Endothelial cell of umbilical vein (primary cell): ENCODE measurements at regions not wholly inside any gene's neighbourhood (a gene's known extent, or its start where the extent isn't known, plus 50 kb on each side); places are given as distances from the start of the nearest gene placed in this dataset.

ENCODE experiments used
- BruUV-seq: library from RNA; stranded (reverse); fragments of 400-500 nt; replicated peaks from 2 replicates; lab custom pipeline; 2021; lab: Mats Ljungman, UMichigan
- CTCF ChIA-PET: fragments of 300-600, 350-600 bp; sonication (Branson Sonifier 250); formaldehyde crosslinking; loops from one replicate; lab custom pipeline; 2021; ENCODE audit warnings: antibody characterized with exemption, inconsistent platforms; lab: Charles Lee
- POLR2A ChIA-PET: fragments of 300-600, 350-600 bp; sonication (Branson Sonifier 250); formaldehyde crosslinking; loops from one replicate; lab custom pipeline; 2021; ENCODE audit warnings: antibody characterized with exemption, inconsistent platforms; lab: Charles Lee
- DNase-seq: peaks from one replicate; pipeline ENCODE4 v3.0.0-alpha.2; 2011; ENCODE audit warnings: low read depth, low spot score
- FAIRE-seq: peaks from 2 replicates; lab custom pipeline; 2011; peaks lifted over from hg19 to GRCh38; lab: Jason Lieb, UNC
- H2AFZ ChIP-seq: 2 replicates; pipeline ENCODE4 v1.6.0; 2012; ENCODE audit warnings: low read depth, low read length, control low read depth, inconsistent platforms
- H3K27ac ChIP-seq: 2 replicates; pipeline ENCODE4 v1.5.1; 2011; ENCODE audit warnings: low read depth, mild to moderate bottlenecking, control low read depth, low read length, moderate library complexity; ENCODE audit not compliant: insufficient read depth
- H3K27me3 ChIP-seq, 2 experiments: 2 replicates each; pipeline versions ENCODE4 v1.6.0 to v1.6.1; 2011; ENCODE audit warnings: low read length in 2 of 2, mixed read lengths in 1 of 2; ENCODE audit not compliant: control insufficient read depth in 2 of 2, insufficient read depth in 2 of 2
- H3K36me3 ChIP-seq, 2 experiments: 2 replicates in 1 of 2; 3 replicates in 1 of 2; pipeline ENCODE4 v1.5.1; 2011; ENCODE audit warnings: low read length in 2 of 2, mild to moderate bottlenecking in 1 of 2, moderate library complexity in 1 of 2; ENCODE audit not compliant: control insufficient read depth in 2 of 2, insufficient read depth in 2 of 2; ENCODE audit errors: extremely low read depth in 1 of 2
- H3K4me1 ChIP-seq: 3 replicates; pipeline ENCODE4 v1.5.1; 2011; ENCODE audit warnings: mild to moderate bottlenecking, low read length; ENCODE audit not compliant: control insufficient read depth, insufficient read depth; ENCODE audit errors: extremely low read depth
- H3K4me2 ChIP-seq: 2 replicates; pipeline ENCODE4 v1.6.1; 2011; ENCODE audit warnings: low read length, control low read depth, mixed read lengths; ENCODE audit not compliant: insufficient read depth
- H3K4me3 ChIP-seq, 3 experiments: fragments of 200-600 bp in 1 of 3; sonication (generic), shearing (Covaris generic) in 1 of 3; replicated peaks in 1 of 3; 2 replicates each; pipeline ENCODE4 v1.5.1; 2011 to 2016; ENCODE audit warnings: control low read depth in 3 of 3, low read length in 3 of 3, mild to moderate bottlenecking in 2 of 3, inconsistent platforms in 1 of 3, low read depth in 1 of 3, moderate library complexity in 1 of 3; ENCODE audit not compliant: insufficient read depth in 1 of 3
- H3K79me2 ChIP-seq: 2 replicates; pipeline ENCODE4 v1.6.0; 2012; ENCODE audit warnings: low read length, inconsistent platforms; ENCODE audit not compliant: control insufficient read depth, insufficient read depth
- H3K9ac ChIP-seq: replicated peaks from 2 replicates; pipeline ENCODE3; 2011; ENCODE audit warnings: low read length, control low read depth; ENCODE audit not compliant: insufficient read depth; ENCODE audit errors: extremely low read depth
- H3K9me1 ChIP-seq: replicated peaks from 3 replicates; pipeline ENCODE4 v1.6.0; 2011; ENCODE audit warnings: mild to moderate bottlenecking, low read length; ENCODE audit not compliant: control insufficient read depth, insufficient read depth; ENCODE audit errors: extremely low read depth
- H3K9me3 ChIP-seq: replicated peaks from 2 replicates; pipeline ENCODE4 v1.5.1; 2012; ENCODE audit warnings: low read length, inconsistent platforms; ENCODE audit not compliant: control insufficient read depth, insufficient read depth
- H4K20me1 ChIP-seq: replicated peaks from 2 replicates; pipeline ENCODE3; 2011; ENCODE audit warnings: mild to moderate bottlenecking, low read length; ENCODE audit not compliant: control insufficient read depth, insufficient read depth; ENCODE audit errors: extremely low read depth
- CTCF ChIP-seq, 2 donors: IDR thresholded peaks; 1 replicate in 1 of 2; 2 replicates in 1 of 2; pipeline ENCODE4 v1.5.1; 2011; ENCODE audit warnings: low read length in 2 of 2, mild to moderate bottlenecking in 2 of 2, moderate library complexity in 2 of 2, control low read depth in 1 of 2, inconsistent platforms in 1 of 2, low read depth in 1 of 2; ENCODE audit not compliant: insufficient read depth in 1 of 2; ENCODE audit errors: extremely low read depth in 1 of 2
- EZH2 ChIP-seq: IDR thresholded peaks from 2 replicates; pipeline ENCODE4 v1.6.1; 2012; ENCODE audit warnings: borderline replicate concordance, low read depth, mild to moderate bottlenecking, moderate library complexity, low read length, inconsistent platforms; ENCODE audit not compliant: severe bottlenecking
- FOS ChIP-seq: IDR thresholded peaks from 2 replicates; pipeline ENCODE4 v1.6.1; 2011; ENCODE audit warnings: mild to moderate bottlenecking, low read length, moderate library complexity, borderline replicate concordance; ENCODE audit not compliant: insufficient read depth
- GATA2 ChIP-seq: IDR thresholded peaks from 2 replicates; pipeline ENCODE4 v1.7.0; 2011; ENCODE audit warnings: low read depth, mild to moderate bottlenecking, moderate library complexity, mixed read lengths, low read length; ENCODE audit not compliant: insufficient read length, insufficient read depth
- JUN ChIP-seq: IDR thresholded peaks from 2 replicates; pipeline ENCODE4 v1.6.1; 2011; ENCODE audit warnings: borderline replicate concordance, low read depth; ENCODE audit not compliant: insufficient read length, insufficient read depth
- MAX ChIP-seq: IDR thresholded peaks from 2 replicates; pipeline ENCODE4 v1.6.1; 2011; ENCODE audit not compliant: insufficient read depth, insufficient read length
- MYC ChIP-seq: IDR thresholded peaks from one replicate; pipeline ENCODE4 v1.6.1; 2011; ENCODE audit warnings: mild to moderate bottlenecking, low read depth, low read length
- POLR2A ChIP-seq: IDR thresholded peaks from 2 replicates; pipeline ENCODE4 v1.6.1; 2012; ENCODE audit warnings: low read depth, mild to moderate bottlenecking, control low read depth, low read length
- POLR2AphosphoS5 ChIP-seq: IDR thresholded peaks from 2 replicates; pipeline ENCODE4 v1.6.1; 2012; ENCODE audit warnings: low read depth, mild to moderate bottlenecking, control low read depth, low read length, moderate library complexity; ENCODE audit not compliant: insufficient read depth
- dilution Hi-C: fragments of 300-500 bp; cut with MboI; formaldehyde crosslinking; loops from one replicate; pipeline ENCODE4 v1.15.0; 2019; ENCODE audit warnings: low sequenced_read_pairs; ENCODE audit not compliant: extremely low pct_ligation_motif_present
- intact Hi-C: fragments of 100-400 bp; cut with micrococcal nuclease; formaldehyde crosslinking; loops from one replicate; pipeline ENCODE4 v1.10.0; 2022

GRCh38 chr2:177026253-177026652, 186.3 kb upstream of the HNRNPA3 start:
- no peak for FAIRE-seq
- no peak overlapping the region for H3K4me3 ChIP-seq
- DNase-seq = no peak
- dilution Hi-C loops (no loop called here), intact Hi-C loops (no loop called here)
- no peak overlapping the region for H3K27ac ChIP-seq
- H3K4me1 ChIP-seq = no peaks in the 10 kb centered on the region
- H3K9ac ChIP-seq = no peak overlapping the region
- no TSS peak for BruUV-seq
- peaks cover 0 to 5% of the 10 kb centered on the region in 2 experiments for H3K27me3 ChIP-seq
- no peaks in the 10 kb centered on the region for H3K9me1 ChIP-seq
- H4K20me1 ChIP-seq = no peaks in the 10 kb centered on the region
- H3K9me3 ChIP-seq = no peaks in the 10 kb centered on the region
- ChIA-PET POLR2A (no interaction called here), CTCF (no interaction called here)
- no peaks in the 10 kb centered on the region for H3K79me2 ChIP-seq
- no peak overlapping the region for H2AFZ ChIP-seq
- H3K4me2 ChIP-seq = no peak overlapping the region
- H3K36me3 ChIP-seq = no peaks in the 10 kb centered on the region
- TF ChIP-seq GATA2 (no peak), CTCF (IDR thresholded peaks at IDR 0.05; ENCODE audit: extremely low read depth in 1 of 2, insufficient read depth in 1 of 2, low read depth in 1 of 2, low read length in 2 of 2) (no peak), EZH2 (no peak), MAX (no peak), JUN (no peak), POLR2AphosphoS5 (no peak), POLR2A (no peak), MYC (no peak), FOS (no peak)
